Activated T-cell treated with anti-CD3 and anti-CD28 coated beads, Interleukin-2, amount 50 U/mL, for 72 hours (primary cell): ENCODE measurements at regions not wholly inside any gene's neighbourhood (a gene's known extent, or its start where the extent isn't known, plus 50 kb on each side); places are given as distances from the start of the nearest gene placed in this dataset.

Experiments
- ATAC-seq, 2 donors: fragments of 150-1000 bp; cut with Tn5 transposase; replicated peaks in 1 of 2; 2 replicates each; pipeline ENCODE4 v1.10.0; 2021; ENCODE audit warnings: moderate library complexity in 2 of 2, mild to moderate bottlenecking in 1 of 2
- DNase-seq, 2 donors: peaks; one replicate each; pipeline ENCODE4 v3.0.0; 2021 to 2022; ENCODE audit warnings: mixed read lengths in 1 of 2
- H3K27ac Mint-ChIP-seq: one replicate; pipeline ENCODE4 v1.8.0; 2022; ENCODE audit warnings: mild to moderate bottlenecking, moderate library complexity, mixed read lengths
- H3K27me3 Mint-ChIP-seq: one replicate; pipeline ENCODE4 v1.8.0; 2022; ENCODE audit warnings: low read depth, mixed read lengths
- H3K36me3 Mint-ChIP-seq, 2 donors: one replicate each; pipeline ENCODE4 v1.8.0; 2022; ENCODE audit warnings: mixed read lengths in 2 of 2, mild to moderate bottlenecking in 1 of 2; ENCODE audit not compliant: insufficient read depth in 2 of 2
- H3K4me1 Mint-ChIP-seq: one replicate; pipeline ENCODE4 v1.8.0; 2022; ENCODE audit warnings: low read depth, mixed read lengths
- H3K4me3 Mint-ChIP-seq, 2 donors: one replicate each; pipeline ENCODE4 v1.8.0; 2022; ENCODE audit warnings: mild to moderate bottlenecking in 2 of 2, mixed read lengths in 2 of 2, moderate library complexity in 2 of 2
- H3K9me3 Mint-ChIP-seq, 2 donors: one replicate each; pipeline ENCODE4 v1.8.0; 2022; ENCODE audit warnings: mixed read lengths in 2 of 2

- Mint-ChIP-seq H3K27me3 (peaks cover 6% of the 10 kb centered on the region), H3K4me3 (no peak overlapping the region), H3K9me3 (peaks cover 2 to 4% of the 10 kb centered on the region in 2 donors), H3K36me3 (no peaks in the 10 kb centered on the region), H3K27ac (no peak overlapping the region), H3K4me1 (no peaks in the 10 kb centered on the region)
- DNase-seq (no peak), ATAC-seq (no peak)
Measured at GRCh38 chr16:18068477-18068876, 268.1 kb downstream of the NPIPA8 start.

GRCh38 chr16:18062713-18063112, 273.8 kb downstream of the NPIPA8 start:
- Mint-ChIP-seq H3K36me3 (no peaks in the 10 kb centered on the region), H3K4me3 (no peak overlapping the region), H3K9me3 (peaks cover 0 to 4% of the 10 kb centered on the region in 2 donors), H3K27me3 (peaks cover 10% of the 10 kb centered on the region), H3K27ac (no peak overlapping the region), H3K4me1 (no peaks in the 10 kb centered on the region)
- DNase-seq (no peak), ATAC-seq (no peak)

DNA sequence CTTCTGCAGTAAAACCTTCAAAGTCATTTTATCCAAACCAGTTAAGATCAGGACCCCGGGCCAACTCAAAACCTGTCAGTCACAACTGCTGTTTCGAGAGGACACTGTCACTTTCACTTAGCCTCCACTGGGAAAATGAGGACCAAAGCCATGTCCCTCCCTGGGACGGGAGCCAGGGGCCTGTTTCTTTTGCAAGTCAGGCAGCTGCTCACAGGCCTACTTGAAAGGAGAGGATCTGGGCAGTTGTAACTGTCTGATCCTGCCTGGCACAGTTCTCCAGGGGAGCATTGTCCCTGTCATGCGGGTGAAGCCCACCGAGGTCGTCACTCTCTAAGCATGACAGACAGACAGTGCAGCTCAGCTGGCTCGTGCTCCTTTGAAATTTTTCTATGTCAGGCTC, 276.2 kb downstream of the NPIPA8 start:
- Mint-ChIP-seq H3K36me3 (no peaks in the 10 kb centered on the region), H3K27ac (no peak overlapping the region), H3K4me3 (no peak overlapping the region), H3K4me1 (no peaks in the 10 kb centered on the region), H3K27me3 (peaks cover 12% of the 10 kb centered on the region), H3K9me3 (no peaks in the 10 kb centered on the region)
- ATAC-seq (no peak), DNase-seq (no peak)

GRCh38 chr16:18059577-18059976, 277.0 kb downstream of the NPIPA8 start:
- H3K27ac Mint-ChIP-seq = no peak overlapping the region
- ATAC-seq (no peak), DNase-seq (no peak)
- H3K27me3 Mint-ChIP-seq = peaks cover 12% of the 10 kb centered on the region
- no peaks in the 10 kb centered on the region for H3K36me3 Mint-ChIP-seq
- H3K9me3 Mint-ChIP-seq = no peaks in the 10 kb centered on the region
- no peaks in the 10 kb centered on the region for H3K4me1 Mint-ChIP-seq
- H3K4me3 Mint-ChIP-seq = no peak overlapping the region

DNA sequence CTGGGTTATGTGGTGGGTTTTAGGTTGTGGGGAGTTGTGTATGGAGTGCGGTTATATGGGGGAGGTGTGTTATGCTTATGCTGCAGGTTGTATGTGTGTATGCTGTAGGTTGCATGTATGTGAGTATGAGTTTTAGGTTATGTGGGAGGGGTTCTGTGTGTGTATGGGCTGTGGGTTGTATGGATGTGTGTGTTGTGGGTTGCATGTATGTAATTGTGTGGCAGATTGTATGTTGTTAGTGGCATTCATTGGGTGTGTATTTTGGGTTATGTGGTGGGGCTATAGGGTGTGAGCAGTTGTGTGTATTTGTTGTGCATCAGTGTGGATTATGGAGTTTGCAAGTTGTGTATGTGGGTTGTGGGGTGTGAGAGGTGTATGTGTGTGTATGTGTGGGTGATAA, 277.4 kb downstream of the NPIPA8 start:
- no peak overlapping the region for H3K4me3 Mint-ChIP-seq
- H3K36me3 Mint-ChIP-seq = no peaks in the 10 kb centered on the region
- no peak overlapping the region for H3K27ac Mint-ChIP-seq
- peaks cover 12% of the 10 kb centered on the region for H3K27me3 Mint-ChIP-seq
- DNase-seq = no peak
- ATAC-seq = no peak
- no peaks in the 10 kb centered on the region for H3K4me1 Mint-ChIP-seq
- H3K9me3 Mint-ChIP-seq = no peaks in the 10 kb centered on the region

GRCh38 chr16:18055411-18055916, 281.1 kb downstream of the NPIPA8 start:
- Mint-ChIP-seq H3K36me3 (no peaks in the 10 kb centered on the region), H3K4me1 (no peaks in the 10 kb centered on the region), H3K27ac (no peak overlapping the region), H3K27me3 (peaks cover 12% of the 10 kb centered on the region), H3K4me3 (no peak overlapping the region), H3K9me3 (no peaks in the 10 kb centered on the region)
- ATAC-seq = no peak
- no peak for DNase-seq

DNA sequence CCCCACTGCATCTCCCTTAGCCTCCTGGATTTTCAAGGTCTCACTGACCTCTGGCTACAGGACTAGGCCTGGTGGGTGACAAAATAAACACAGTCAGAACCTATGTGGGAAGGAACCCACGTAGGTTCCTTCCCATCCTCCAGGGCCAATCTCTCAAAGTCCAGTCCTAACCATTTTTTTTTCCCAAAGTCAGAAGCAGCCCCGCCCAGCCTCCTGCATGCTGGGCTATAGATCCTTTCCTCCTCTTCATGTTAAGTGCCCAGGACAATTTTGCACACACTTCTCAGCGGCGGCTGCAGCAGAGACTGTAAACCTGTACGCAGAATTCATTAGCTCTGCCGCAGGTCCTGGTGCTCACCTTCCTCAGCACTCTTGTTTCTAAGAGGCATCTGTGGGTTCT, 285.8 kb downstream of the NPIPA8 start:
- Mint-ChIP-seq H3K27ac (no peak overlapping the region), H3K4me3 (no peak overlapping the region), H3K27me3 (no peaks in the 10 kb centered on the region), H3K9me3 (no peaks in the 10 kb centered on the region), H3K36me3 (no peaks in the 10 kb centered on the region), H3K4me1 (no peaks in the 10 kb centered on the region)
- ATAC-seq (no peak), DNase-seq (no peak)

DNA sequence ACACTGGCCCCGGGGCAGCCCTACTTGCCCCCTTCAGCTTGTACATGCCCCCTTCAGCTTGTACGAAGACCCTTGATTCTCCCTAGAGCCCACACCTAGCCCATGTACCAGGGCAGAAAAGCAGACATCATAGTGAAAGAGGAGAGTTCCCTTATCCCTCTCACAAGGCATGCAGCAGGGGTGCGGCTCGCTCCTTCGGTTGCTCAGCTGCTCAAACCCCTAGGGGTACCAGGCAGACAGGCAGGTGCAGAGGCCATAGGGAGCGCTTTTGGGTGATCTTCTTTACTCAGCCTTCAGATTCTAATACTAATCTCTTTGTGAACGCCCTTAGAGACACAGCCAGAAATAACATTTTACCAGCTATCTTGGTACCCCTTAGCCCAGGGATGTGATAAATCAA, 286.3 kb downstream of the NPIPA8 start:
- Mint-ChIP-seq H3K4me3 (no peak overlapping the region), H3K36me3 (no peaks in the 10 kb centered on the region), H3K27ac (no peak overlapping the region), H3K9me3 (no peaks in the 10 kb centered on the region), H3K27me3 (no peaks in the 10 kb centered on the region), H3K4me1 (no peaks in the 10 kb centered on the region)
- DNase-seq (no peak), ATAC-seq (no peak)

DNA sequence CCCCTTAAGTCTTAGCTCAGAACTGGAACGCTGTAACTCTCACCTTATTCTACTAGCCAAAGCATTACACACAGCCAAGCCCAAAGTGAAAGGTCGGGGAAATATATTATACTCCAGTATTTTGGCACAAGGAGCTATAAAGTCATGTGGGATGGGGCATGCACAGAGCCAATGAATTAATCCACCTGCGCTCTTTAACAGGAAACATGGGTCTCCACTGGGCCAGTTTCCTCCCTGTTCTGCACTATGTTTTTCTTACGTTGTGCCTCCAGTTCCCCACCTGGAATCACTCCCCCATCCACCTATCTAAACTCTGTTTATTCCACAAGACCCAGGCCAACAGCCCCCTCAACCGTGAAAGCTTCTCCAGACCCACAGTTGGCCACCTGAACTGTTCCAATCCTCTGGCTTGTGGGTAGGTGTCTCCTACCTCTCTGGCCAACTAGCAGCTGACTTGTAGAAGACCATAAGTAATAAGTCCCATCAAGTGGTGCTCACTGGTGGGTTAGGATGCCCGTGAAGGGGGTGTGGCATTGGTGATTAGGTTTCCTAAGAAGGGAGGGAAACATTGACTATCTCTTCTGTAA, 286.9 kb downstream of the NPIPA8 start:
- Mint-ChIP-seq H3K4me1 (no peaks in the 10 kb centered on the region), H3K9me3 (no peaks in the 10 kb centered on the region), H3K27me3 (no peaks in the 10 kb centered on the region), H3K36me3 (no peaks in the 10 kb centered on the region), H3K27ac (no peak overlapping the region), H3K4me3 (no peak overlapping the region)
- no peak for DNase-seq
- ATAC-seq = no peak

DNA sequence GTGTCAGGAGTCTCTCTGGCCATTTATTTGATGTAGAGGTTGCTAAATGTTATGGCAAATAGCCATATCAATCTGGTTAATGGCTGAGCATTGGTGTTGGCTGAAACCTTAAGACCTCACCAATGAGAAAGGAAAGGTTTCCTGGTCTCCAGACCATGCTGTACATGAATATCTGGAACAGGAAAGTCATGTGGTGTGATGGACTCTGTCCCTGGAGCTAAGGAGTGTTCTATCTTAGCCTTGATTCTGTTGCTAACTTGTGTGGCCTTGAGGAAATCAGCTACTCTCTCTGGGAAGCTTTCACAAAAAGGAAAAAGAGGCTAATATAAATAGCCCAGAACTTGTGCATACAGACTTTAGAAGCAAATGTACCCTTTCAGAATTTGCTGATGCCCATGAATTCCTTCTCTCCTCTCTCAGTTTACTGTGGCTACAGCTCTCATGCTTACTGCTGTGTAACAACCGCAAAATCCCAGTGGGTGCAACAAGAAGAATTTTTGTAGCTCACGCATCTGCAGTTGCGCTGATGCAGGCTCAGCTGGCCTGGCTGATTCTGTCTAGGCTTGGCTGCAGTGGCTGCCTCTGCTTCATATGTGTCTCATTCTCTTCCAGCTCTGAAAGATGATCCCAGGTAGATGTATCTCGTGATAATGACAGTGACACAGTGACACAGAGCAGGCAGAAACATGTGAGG, 287.5 kb downstream of the NPIPA8 start:
- DNase-seq = no peak
- Mint-ChIP-seq H3K4me3 (no peak overlapping the region), H3K27me3 (no peaks in the 10 kb centered on the region), H3K4me1 (no peaks in the 10 kb centered on the region), H3K36me3 (no peaks in the 10 kb centered on the region), H3K27ac (no peak overlapping the region), H3K9me3 (no peaks in the 10 kb centered on the region)
- ATAC-seq = no peak

DNA sequence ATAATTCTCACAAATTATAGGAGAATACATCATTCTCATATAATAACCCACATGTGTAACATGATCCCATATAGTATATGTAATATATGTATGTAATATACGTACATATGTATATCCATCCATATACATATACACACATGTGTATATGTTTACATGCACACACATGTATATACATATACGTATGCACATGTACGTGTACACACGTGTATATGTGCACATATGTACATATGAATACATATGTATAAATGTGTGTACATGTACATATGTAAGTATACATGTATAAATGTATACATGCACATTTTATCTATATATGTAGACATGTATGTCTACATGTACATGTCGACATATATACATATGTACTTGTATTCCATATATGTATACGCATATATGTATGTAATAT, 288.8 kb downstream of the NPIPA8 start:
- no peaks in the 10 kb centered on the region for H3K36me3 Mint-ChIP-seq
- H3K4me1 Mint-ChIP-seq = no peaks in the 10 kb centered on the region
- no peak overlapping the region for H3K27ac Mint-ChIP-seq
- H3K4me3 Mint-ChIP-seq = no peak overlapping the region
- H3K9me3 Mint-ChIP-seq = no peaks in the 10 kb centered on the region
- H3K27me3 Mint-ChIP-seq = peaks cover under 1% of the 10 kb centered on the region
- ATAC-seq (no peak), DNase-seq (no peak)

DNA sequence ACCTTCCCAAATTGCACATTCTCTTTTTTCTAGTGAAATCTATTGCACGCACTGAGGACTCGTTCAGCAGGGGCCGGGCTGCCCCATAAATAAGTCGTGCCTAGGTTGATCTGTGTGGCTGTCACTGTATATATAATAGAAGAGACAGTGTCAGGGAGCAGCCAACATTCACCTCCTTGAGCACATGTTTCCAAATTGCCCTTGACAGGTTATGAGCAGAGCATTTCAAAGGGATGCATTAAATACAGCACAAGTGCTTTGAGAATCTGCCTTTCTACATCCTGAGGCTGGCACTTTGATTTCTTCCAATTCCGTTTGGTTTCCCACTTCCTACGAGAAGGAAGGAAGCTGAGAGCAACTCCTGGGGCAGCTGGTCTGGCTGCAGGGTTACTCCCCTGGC, 291.2 kb downstream of the NPIPA8 start:
- Mint-ChIP-seq H3K9me3 (no peaks in the 10 kb centered on the region), H3K4me1 (no peaks in the 10 kb centered on the region), H3K27ac (no peak overlapping the region), H3K4me3 (no peak overlapping the region), H3K36me3 (no peaks in the 10 kb centered on the region), H3K27me3 (peaks cover 4% of the 10 kb centered on the region)
- DNase-seq (no peak), ATAC-seq (no peak)

DNA sequence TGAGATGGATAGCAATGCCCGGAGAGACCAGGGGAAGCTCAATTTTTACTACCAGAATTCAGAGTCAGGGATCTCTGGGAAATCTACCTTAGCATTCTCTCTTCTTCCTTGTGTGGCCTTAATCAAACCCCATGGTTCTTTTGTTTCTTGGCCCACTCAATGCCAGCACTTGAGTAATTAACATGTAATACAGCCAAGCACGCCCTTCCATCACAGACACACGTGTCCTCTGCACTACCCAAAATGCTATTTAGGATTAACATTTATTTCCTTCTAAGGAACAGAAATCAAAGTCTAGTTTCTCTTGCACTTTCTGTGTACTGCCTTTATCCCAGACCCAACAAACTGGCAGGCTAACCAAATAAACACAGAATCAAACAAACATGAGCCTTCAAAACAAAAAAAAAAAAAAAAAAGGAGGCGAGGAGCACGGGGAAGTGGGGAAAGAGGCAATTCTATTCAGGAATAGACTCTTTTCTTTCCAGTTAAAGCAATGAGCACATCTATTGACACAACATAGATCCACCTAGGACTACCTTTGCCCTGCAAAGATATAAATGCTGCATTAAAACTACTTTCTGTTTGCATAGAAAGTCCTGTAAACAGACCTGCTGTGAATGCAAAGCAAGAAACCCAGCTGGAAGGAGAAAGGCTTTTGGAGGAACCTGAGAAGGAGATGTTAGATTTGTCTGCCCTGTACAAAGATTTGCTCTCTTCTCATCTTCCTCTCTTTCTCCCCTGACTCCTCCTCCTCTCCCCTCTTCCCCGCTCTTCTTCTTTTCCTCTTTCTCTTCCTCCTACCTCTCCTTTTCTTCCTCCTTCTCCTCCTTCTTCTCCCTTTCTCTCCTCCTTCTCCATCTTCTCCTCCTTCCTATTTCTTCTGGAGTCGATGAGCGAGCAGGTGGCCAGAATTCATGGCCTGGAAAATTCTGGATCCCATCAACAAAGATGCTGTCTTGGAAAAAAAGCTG, 294.4 kb downstream of the NPIPA8 start:
- peaks cover 1 to 2% of the 10 kb centered on the region in 2 donors for H3K9me3 Mint-ChIP-seq
- ATAC-seq (no peak), DNase-seq (no peak)
- no peak overlapping the region for H3K27ac Mint-ChIP-seq
- H3K4me1 Mint-ChIP-seq = no peaks in the 10 kb centered on the region
- H3K4me3 Mint-ChIP-seq = no peak overlapping the region
- peaks cover 4% of the 10 kb centered on the region for H3K27me3 Mint-ChIP-seq
- H3K36me3 Mint-ChIP-seq = no peaks in the 10 kb centered on the region
